Peyer's patch (tissue), 4 donors: ENCODE measurements at regions not wholly inside any gene's neighbourhood (a gene's known extent, or its start where the extent isn't known, plus 50 kb on each side); places are given as distances from the start of the nearest gene placed in this dataset.
"Not testable (repeated sequence)": the region's sequence is repeated elsewhere in the genome, so short reads cannot be mapped to it uniquely, and the experiment has no call there.

ENCODE experiments used
- DNase-seq, 3 donors: peaks; one replicate each; pipeline ENCODE4 v3.0.0-alpha.2; 2017 to 2019
- H3K27ac ChIP-seq, 4 donors: fragments of 200-600 bp; sonication (generic); one replicate each; pipeline ENCODE4 v1.5.1; 2016 to 2019
- H3K27me3 ChIP-seq, 2 donors: fragments of 200-600 bp; sonication (generic); one replicate each; pipeline ENCODE4 v1.5.1; 2019
- H3K36me3 ChIP-seq, 3 donors: fragments of 200-600 bp; sonication (generic); one replicate each; pipeline ENCODE4 v1.5.1; 2016 to 2019
- H3K4me1 ChIP-seq, 4 donors: fragments of 200-600 bp; sonication (generic); one replicate each; pipeline ENCODE4 v1.5.1; 2016 to 2019
- H3K4me3 ChIP-seq, 4 donors: fragments of 200-600 bp; sonication (generic); 1 replicate in 3 of 4; 2 replicates in 1 of 4; pipeline ENCODE4 v1.5.1; 2016 to 2019; ENCODE audit warnings: mild to moderate bottlenecking in 1 of 4
- H3K9me3 ChIP-seq, 4 donors: fragments of 200-600 bp; sonication (generic); one replicate each; pipeline ENCODE4 v1.5.1; 2016 to 2019; ENCODE audit warnings: mild to moderate bottlenecking in 1 of 4
- POLR2A ChIP-seq, 2 donors: fragments of 450-650 bp; IDR thresholded peaks; one replicate each; pipeline ENCODE4 v1.5.1; 2017; ENCODE audit warnings: antibody characterized with exemption in 2 of 2, mild to moderate bottlenecking in 2 of 2, moderate library complexity in 2 of 2
- TF ChIP-seq, protein P1 (sequence below), 6 experiments: fragments of 450-650 bp in 4 of 6; fragments of 200-600 bp in 2 of 6; sonication (generic) in 1 of 6; IDR thresholded peaks; one replicate each; pipeline ENCODE4 v1.5.1; 2017 to 2019; ENCODE audit warnings: antibody characterized with exemption in 6 of 6, mild to moderate bottlenecking in 3 of 6, moderate library complexity in 1 of 6

DNA sequence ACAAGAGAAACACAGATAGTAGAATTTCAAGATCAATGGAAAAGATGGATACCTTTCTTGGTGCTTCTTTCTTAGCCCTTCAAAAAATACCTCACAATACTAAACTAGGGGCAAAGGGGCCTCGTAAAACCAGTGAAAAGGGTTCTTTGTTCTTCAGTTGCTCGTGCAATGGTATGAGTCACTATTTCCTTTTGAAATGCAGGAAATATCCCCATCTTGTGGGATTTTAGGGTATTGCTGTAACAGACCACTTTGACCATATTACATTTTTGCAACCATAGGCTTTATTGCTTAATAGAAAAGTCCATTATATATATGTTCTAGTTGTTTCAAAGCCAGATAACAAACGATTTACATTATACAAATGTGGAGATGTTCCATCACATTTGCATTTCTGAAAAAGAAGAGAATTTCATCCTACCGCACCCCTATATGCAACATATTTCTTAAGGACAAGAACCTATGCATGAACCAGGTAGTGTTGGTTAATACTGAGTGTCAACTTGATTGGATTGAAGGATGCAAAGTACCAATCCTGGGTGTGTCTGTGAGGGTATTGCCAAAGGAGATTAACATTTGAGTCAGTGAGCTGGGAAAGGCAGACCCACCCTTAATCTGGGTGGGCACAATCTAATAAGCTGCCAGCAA, 88.6 kb upstream of the PKN2 start:
- H3K4me3 ChIP-seq: no peak overlapping the region
- TF ChIP-seq, protein P1, sequence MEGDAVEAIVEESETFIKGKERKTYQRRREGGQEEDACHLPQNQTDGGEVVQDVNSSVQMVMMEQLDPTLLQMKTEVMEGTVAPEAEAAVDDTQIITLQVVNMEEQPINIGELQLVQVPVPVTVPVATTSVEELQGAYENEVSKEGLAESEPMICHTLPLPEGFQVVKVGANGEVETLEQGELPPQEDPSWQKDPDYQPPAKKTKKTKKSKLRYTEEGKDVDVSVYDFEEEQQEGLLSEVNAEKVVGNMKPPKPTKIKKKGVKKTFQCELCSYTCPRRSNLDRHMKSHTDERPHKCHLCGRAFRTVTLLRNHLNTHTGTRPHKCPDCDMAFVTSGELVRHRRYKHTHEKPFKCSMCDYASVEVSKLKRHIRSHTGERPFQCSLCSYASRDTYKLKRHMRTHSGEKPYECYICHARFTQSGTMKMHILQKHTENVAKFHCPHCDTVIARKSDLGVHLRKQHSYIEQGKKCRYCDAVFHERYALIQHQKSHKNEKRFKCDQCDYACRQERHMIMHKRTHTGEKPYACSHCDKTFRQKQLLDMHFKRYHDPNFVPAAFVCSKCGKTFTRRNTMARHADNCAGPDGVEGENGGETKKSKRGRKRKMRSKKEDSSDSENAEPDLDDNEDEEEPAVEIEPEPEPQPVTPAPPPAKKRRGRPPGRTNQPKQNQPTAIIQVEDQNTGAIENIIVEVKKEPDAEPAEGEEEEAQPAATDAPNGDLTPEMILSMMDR (IDR thresholded peaks at IDR 0.05): peak in 5 of 6 experiments; percentile 7 to 49 (median 30)
- TF ChIP-seq POLR2A (IDR thresholded peaks at IDR 0.05): no peak
- H3K9me3 ChIP-seq: peaks cover 0 to 12% (median 0%) of the 10 kb centered on the region in 4 donors
- DNase-seq: no peak
- no peaks in the 10 kb centered on the region for H3K36me3 ChIP-seq
- no peaks in the 10 kb centered on the region for H3K4me1 ChIP-seq
- no peak overlapping the region for H3K27ac ChIP-seq
- H3K27me3 ChIP-seq: no peaks in the 10 kb centered on the region

DNA sequence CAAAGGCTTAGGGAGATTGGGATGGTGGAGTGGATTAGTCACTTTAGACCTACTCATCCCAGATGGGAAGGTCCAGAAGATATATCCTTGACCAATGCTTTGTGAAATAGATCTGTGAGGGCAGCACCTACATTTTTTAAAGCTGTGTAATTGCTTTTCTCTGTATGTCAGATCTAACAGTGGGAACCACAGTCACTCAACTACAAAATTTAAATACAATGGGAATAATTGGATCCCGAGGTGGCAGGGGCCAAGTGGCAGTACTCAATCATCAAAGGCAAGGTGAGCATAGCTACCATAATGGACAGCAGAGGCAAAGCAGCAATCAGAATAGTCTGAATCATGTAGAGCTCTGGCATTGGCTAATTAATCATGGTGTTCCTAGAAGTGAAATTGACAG, 86.1 kb upstream of the PKN2 start:
- H3K9me3 ChIP-seq: peaks cover 0 to 12% (median 0%) of the 10 kb centered on the region in 4 donors
- not testable (repeated sequence) for H3K27ac ChIP-seq, DNase-seq, H3K4me1 ChIP-seq, H3K36me3 ChIP-seq, H3K4me3 ChIP-seq, H3K27me3 ChIP-seq

GRCh38 chr1:88608139-88608943, 75.7 kb upstream of the PKN2 start:
- Histone ChIP-seq H3K9me3 (no peaks in the 10 kb centered on the region), H3K27ac (no peak overlapping the region), H3K27me3 (no peaks in the 10 kb centered on the region), H3K4me1 (peaks cover 0 to 4% (median 0%) of the 10 kb centered on the region in 4 donors), H3K36me3 (no peaks in the 10 kb centered on the region), H3K4me3 (no peak overlapping the region)
- TF ChIP-seq, protein P1 (IDR thresholded peaks at IDR 0.05): peak in 4 of 6 experiments; percentile 46 to 81 (median 72)
- TF ChIP-seq POLR2A (IDR thresholded peaks at IDR 0.05): no peak
- no peak for DNase-seq

- Histone ChIP-seq H3K27me3 (no peaks in the 10 kb centered on the region), H3K36me3 (no peaks in the 10 kb centered on the region), H3K9me3 (no peaks in the 10 kb centered on the region), H3K4me1 (peaks cover 0 to 5% (median 2%) of the 10 kb centered on the region in 4 donors), H3K4me3 (no peak overlapping the region), H3K27ac (no peak overlapping the region)
- TF ChIP-seq, protein P1 (IDR thresholded peaks at IDR 0.05): no peak
- TF ChIP-seq POLR2A (IDR thresholded peaks at IDR 0.05): no peak
- no peak for DNase-seq
Observed at GRCh38 chr1:88609051-88609450, 75.0 kb upstream of the PKN2 start.

DNA sequence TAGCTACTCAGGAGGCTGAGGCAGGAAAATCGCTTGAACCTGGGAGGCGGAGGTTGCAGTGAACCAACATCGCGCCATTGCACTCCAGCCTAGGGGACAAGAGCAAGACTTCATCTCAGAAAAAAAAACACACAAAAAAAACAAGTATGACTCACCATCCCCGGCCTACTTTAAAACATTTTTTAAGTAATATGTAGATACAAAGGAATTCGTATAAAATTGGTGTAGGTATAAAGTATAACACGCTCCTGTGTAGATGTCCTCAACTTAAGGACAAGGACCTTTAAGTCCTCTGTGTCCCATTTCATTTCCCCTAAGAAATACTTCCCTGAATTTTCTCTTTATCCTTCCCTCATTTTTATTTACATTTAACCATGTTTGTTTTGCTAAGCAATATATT, 73.4 kb upstream of the PKN2 start:
- Histone ChIP-seq H3K4me3 (no peak overlapping the region), H3K4me1 (peaks cover 0 to 7% (median 2%) of the 10 kb centered on the region in 4 donors), H3K27me3 (no peaks in the 10 kb centered on the region), H3K36me3 (no peaks in the 10 kb centered on the region), H3K27ac (peak overlapping the region in 2 of 4 donors; percentile 68 to 84), H3K9me3 (no peaks in the 10 kb centered on the region)
- DNase-seq: no peak
- no peak for TF ChIP-seq POLR2A (IDR thresholded peaks at IDR 0.05)
- TF ChIP-seq, protein P1 (IDR thresholded peaks at IDR 0.05): no peak

- no peak for DNase-seq
- Histone ChIP-seq H3K27me3 (no peaks in the 10 kb centered on the region), H3K9me3 (no peaks in the 10 kb centered on the region), H3K4me3 (peak overlapping the region in 1 of 4 donors; percentile 1), H3K36me3 (no peaks in the 10 kb centered on the region), H3K4me1 (peaks cover 0 to 7% (median 2%) of the 10 kb centered on the region in 4 donors), H3K27ac (peak overlapping the region in 3 of 4 donors; percentile 30 to 84 (median 68))
- TF ChIP-seq POLR2A (IDR thresholded peaks at IDR 0.05): no peak
- TF ChIP-seq, protein P1 (IDR thresholded peaks at IDR 0.05): peak in 3 of 6 experiments; percentile 46 to 70 (median 62)
Observed at GRCh38 chr1:88612292-88612691, 71.8 kb upstream of the PKN2 start.
